Occipital lobe (tissue), 1 donor: ENCODE measurements at regions not wholly inside any gene's neighbourhood (a gene's known extent, or its start where the extent isn't known, plus 50 kb on each side); places are given as distances from the start of the nearest gene placed in this dataset.

Experiments used
- DNase-seq: peaks from one replicate; lab custom pipeline; 2025; lab: John Stamatoyannopoulos, UW

- DNase-seq: no peak
Measured at GRCh38 chr4:123936621-123937043, 540.0 kb downstream of the SPRY1 start.

GRCh38 chr4:123937581-123937980 lies 541.0 kb downstream of the SPRY1 start:
- no peak for DNase-seq

GRCh38 chr4:123939621-123940020 lies 543.0 kb downstream of the SPRY1 start:
- no peak for DNase-seq

- no peak for DNase-seq
Measured at GRCh38 chr4:123940604-123941003, 544.0 kb downstream of the SPRY1 start.

- DNase-seq: no peak
Measured at GRCh38 chr4:123941306-123941705, 544.7 kb downstream of the SPRY1 start.

GRCh38 chr4:123943976-123944375 lies 547.4 kb downstream of the SPRY1 start:
- DNase-seq: no peak

GRCh38 chr4:123945301-123945700 lies 548.7 kb downstream of the SPRY1 start:
- DNase-seq: no peak

- DNase-seq: no peak
Measured at GRCh38 chr4:123950530-123950929, 553.9 kb downstream of the SPRY1 start.

- DNase-seq: no peak
Measured at GRCh38 chr4:123952530-123953274, 556.1 kb downstream of the SPRY1 start.

- DNase-seq: no peak
Measured at GRCh38 chr4:123953566-123953965, 557.0 kb downstream of the SPRY1 start.

GRCh38 chr4:123954220-123954619 lies 557.6 kb downstream of the SPRY1 start:
- no peak for DNase-seq

GRCh38 chr4:123955167-123955800 lies 558.7 kb downstream of the SPRY1 start:
- no peak for DNase-seq

- no peak for DNase-seq
Measured at GRCh38 chr4:123956204-123956603, 559.6 kb downstream of the SPRY1 start.

GRCh38 chr4:123966990-123967769 lies 570.6 kb downstream of the SPRY1 start:
- DNase-seq: no peak

GRCh38 chr4:123972031-123972430 lies 575.4 kb downstream of the SPRY1 start:
- DNase-seq: no peak

- DNase-seq: no peak
Measured at GRCh38 chr4:123974386-123975149, 578.0 kb downstream of the SPRY1 start.

- no peak for DNase-seq
Measured at GRCh38 chr4:123976285-123976684, 579.7 kb downstream of the SPRY1 start.

- no peak for DNase-seq
Measured at GRCh38 chr4:123976819-123977218, 580.2 kb downstream of the SPRY1 start.

GRCh38 chr4:123977641-123978081 lies 581.1 kb downstream of the SPRY1 start:
- no peak for DNase-seq

GRCh38 chr4:123978637-123979036 lies 582.0 kb downstream of the SPRY1 start:
- DNase-seq: no peak

GRCh38 chr4:123980736-123981300 lies 584.2 kb downstream of the SPRY1 start:
- no peak for DNase-seq
